Loucy (cell line): ENCODE measurements at regions not wholly inside any gene's neighbourhood (a gene's known extent, or its start where the extent isn't known, plus 50 kb on each side); places are given as distances from the start of the nearest gene placed in this dataset.

Experiments used
- H2AFZ ChIP-seq: fragments of 200-600 bp; sonication (generic); 2 replicates; pipeline ENCODE4 v1.6.0; 2016; ENCODE audit warnings: antibody characterized with exemption, mild to moderate bottlenecking, low read length, moderate library complexity
- H3F3A ChIP-seq: fragments of 200-600 bp; 2 replicates; pipeline ENCODE4 v1.6.0; 2016; ENCODE audit warnings: antibody characterized with exemption, low read depth, mild to moderate bottlenecking
- H3K27me3 ChIP-seq: fragments of 200-600 bp; sonication (generic); 2 replicates; pipeline ENCODE4 v1.6.1; 2014; ENCODE audit warnings: low read length, mild to moderate bottlenecking; ENCODE audit not compliant: insufficient read depth, poor library complexity, severe bottlenecking
- H3K36me3 ChIP-seq: fragments of 200-600 bp; sonication (generic); 2 replicates; pipeline ENCODE4 v1.6.1; 2016; ENCODE audit warnings: low read length; ENCODE audit not compliant: insufficient read depth
- H3K4me1 ChIP-seq: fragments of 200-600 bp; sonication (generic); 2 replicates; pipeline ENCODE4 v1.5.1; 2014; ENCODE audit warnings: low read length, mild to moderate bottlenecking; ENCODE audit not compliant: insufficient read depth, poor library complexity, severe bottlenecking
- H3K4me2 ChIP-seq: fragments of 200-600 bp; sonication (generic); 2 replicates; pipeline ENCODE4 v1.6.0; 2014; ENCODE audit warnings: antibody characterized with exemption, low read length, low read depth, mild to moderate bottlenecking; ENCODE audit not compliant: poor library complexity, severe bottlenecking
- H3K4me3 ChIP-seq: fragments of 200-600 bp; sonication (generic); 2 replicates; pipeline ENCODE4 v1.5.1; 2014; ENCODE audit warnings: low read length, mild to moderate bottlenecking, mixed read lengths; ENCODE audit not compliant: poor library complexity, severe bottlenecking
- H3K79me2 ChIP-seq: fragments of 200-600 bp; sonication (generic); 2 replicates; pipeline ENCODE4 v1.6.1; 2014; ENCODE audit warnings: low read length; ENCODE audit not compliant: insufficient read depth
- H3K9ac ChIP-seq: fragments of 200-600 bp; sonication (generic); 2 replicates; pipeline ENCODE4 v1.6.0; 2014; ENCODE audit warnings: mild to moderate bottlenecking, low read depth, low read length, moderate library complexity; ENCODE audit not compliant: poor library complexity, severe bottlenecking
- H3K9me2 ChIP-seq: fragments of 200-600 bp; sonication (generic); replicated peaks from 2 replicates; pipeline ENCODE4 v1.6.1; 2016; ENCODE audit warnings: low read depth, low read length, mixed read lengths
- H3K9me3 ChIP-seq: fragments of 200-600 bp; sonication (generic); 2 replicates; pipeline ENCODE4 v1.6.1; 2014; ENCODE audit warnings: mild to moderate bottlenecking, antibody characterized with exemption, low read length, low read depth; ENCODE audit not compliant: insufficient read depth
- H4K20me1 ChIP-seq: fragments of 200-600 bp; sonication (generic); 2 replicates; pipeline ENCODE4 v1.6.0; 2014; ENCODE audit warnings: antibody characterized with exemption, low read length, mild to moderate bottlenecking; ENCODE audit not compliant: insufficient read depth, poor library complexity, severe bottlenecking
- CTCF ChIP-seq: fragments of 200-600 bp; sonication (generic); conservative IDR thresholded peaks from 2 replicates; pipeline ENCODE4 v1.5.1; 2014; ENCODE audit warnings: mild to moderate bottlenecking, antibody characterized with exemption, low read length
- EZH2phosphoT487 ChIP-seq: fragments of 200-600 bp; IDR thresholded peaks from 2 replicates; pipeline ENCODE4 v1.6.1; 2018; ENCODE audit warnings: antibody characterized with exemption, mild to moderate bottlenecking, moderate library complexity, borderline replicate concordance

GRCh38 chr5:67964619-67965018 is 250.9 kb upstream of the PIK3R1 start:
- H3K79me2 ChIP-seq = no peaks in the 10 kb centered on the region
- no peaks in the 10 kb centered on the region for H3K36me3 ChIP-seq
- H3K4me3 ChIP-seq = no peak overlapping the region
- H3K27me3 ChIP-seq = no peaks in the 10 kb centered on the region
- H3K4me2 ChIP-seq = no peak overlapping the region
- no peak for TF ChIP-seq EZH2phosphoT487
- no peak for TF ChIP-seq CTCF
- H4K20me1 ChIP-seq = no peaks in the 10 kb centered on the region
- no peaks in the 10 kb centered on the region for H3F3A ChIP-seq
- no peaks in the 10 kb centered on the region for H3K9me2 ChIP-seq
- H2AFZ ChIP-seq = no peak overlapping the region
- no peaks in the 10 kb centered on the region for H3K9me3 ChIP-seq
- H3K9ac ChIP-seq = no peak overlapping the region
- H3K4me1 ChIP-seq = peaks cover 17% of the 10 kb centered on the region

- no peaks in the 10 kb centered on the region for H3K9me2 ChIP-seq
- H3K9ac ChIP-seq = no peak overlapping the region
- no peak overlapping the region for H3K4me2 ChIP-seq
- H3K4me1 ChIP-seq = peaks cover 17% of the 10 kb centered on the region
- no peaks in the 10 kb centered on the region for H3K9me3 ChIP-seq
- no peaks in the 10 kb centered on the region for H3K27me3 ChIP-seq
- no peaks in the 10 kb centered on the region for H3F3A ChIP-seq
- H2AFZ ChIP-seq = peak overlapping the region; percentile 45
- H3K36me3 ChIP-seq = no peaks in the 10 kb centered on the region
- no peak overlapping the region for H3K4me3 ChIP-seq
- TF ChIP-seq CTCF = no peak
- no peak for TF ChIP-seq EZH2phosphoT487
- H3K79me2 ChIP-seq = no peaks in the 10 kb centered on the region
- H4K20me1 ChIP-seq = no peaks in the 10 kb centered on the region
These were observed 251.6 kb upstream of the PIK3R1 start for GRCh38 chr5:67963789-67964519.

- no peaks in the 10 kb centered on the region for H3K36me3 ChIP-seq
- H3K4me1 ChIP-seq = peaks cover 21% of the 10 kb centered on the region
- H3K4me3 ChIP-seq = no peak overlapping the region
- H3K4me2 ChIP-seq = no peak overlapping the region
- no peaks in the 10 kb centered on the region for H3K79me2 ChIP-seq
- H3K27me3 ChIP-seq = no peaks in the 10 kb centered on the region
- H3K9me2 ChIP-seq = no peaks in the 10 kb centered on the region
- no peaks in the 10 kb centered on the region for H3K9me3 ChIP-seq
- H4K20me1 ChIP-seq = no peaks in the 10 kb centered on the region
- no peaks in the 10 kb centered on the region for H3F3A ChIP-seq
- H3K9ac ChIP-seq = no peak overlapping the region
- no peak overlapping the region for H2AFZ ChIP-seq
- no peak for TF ChIP-seq CTCF
- no peak for TF ChIP-seq EZH2phosphoT487
These were observed 254.6 kb upstream of the PIK3R1 start for GRCh38 chr5:67960939-67961338.
